ENCODE measurements at regions not wholly inside any gene's neighbourhood (a gene's known extent, or its start where the extent isn't known, plus 50 kb on each side); places are given as distances from the start of the nearest gene placed in this dataset.

DNA sequence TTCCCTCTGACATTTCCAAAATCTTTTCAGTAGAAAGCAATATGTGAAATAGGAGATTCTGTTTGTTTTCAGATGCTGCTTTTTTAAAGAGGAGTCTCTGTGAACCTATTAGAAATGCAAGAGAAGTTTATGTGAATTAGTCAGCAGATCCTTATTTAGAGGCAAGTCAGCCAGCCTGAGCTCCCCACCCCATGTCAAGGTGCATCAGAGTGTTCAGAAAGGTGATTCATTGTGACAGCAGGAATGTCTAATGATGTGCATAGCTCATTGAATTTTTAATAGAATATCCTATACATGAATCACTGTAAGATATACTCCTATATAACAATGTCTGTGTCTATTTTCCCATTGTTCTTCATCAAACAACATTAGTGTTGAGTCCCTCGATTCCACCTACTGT lies 1222.4 kb upstream of the USP15 start:
- TF ChIP-seq, protein P1, sequence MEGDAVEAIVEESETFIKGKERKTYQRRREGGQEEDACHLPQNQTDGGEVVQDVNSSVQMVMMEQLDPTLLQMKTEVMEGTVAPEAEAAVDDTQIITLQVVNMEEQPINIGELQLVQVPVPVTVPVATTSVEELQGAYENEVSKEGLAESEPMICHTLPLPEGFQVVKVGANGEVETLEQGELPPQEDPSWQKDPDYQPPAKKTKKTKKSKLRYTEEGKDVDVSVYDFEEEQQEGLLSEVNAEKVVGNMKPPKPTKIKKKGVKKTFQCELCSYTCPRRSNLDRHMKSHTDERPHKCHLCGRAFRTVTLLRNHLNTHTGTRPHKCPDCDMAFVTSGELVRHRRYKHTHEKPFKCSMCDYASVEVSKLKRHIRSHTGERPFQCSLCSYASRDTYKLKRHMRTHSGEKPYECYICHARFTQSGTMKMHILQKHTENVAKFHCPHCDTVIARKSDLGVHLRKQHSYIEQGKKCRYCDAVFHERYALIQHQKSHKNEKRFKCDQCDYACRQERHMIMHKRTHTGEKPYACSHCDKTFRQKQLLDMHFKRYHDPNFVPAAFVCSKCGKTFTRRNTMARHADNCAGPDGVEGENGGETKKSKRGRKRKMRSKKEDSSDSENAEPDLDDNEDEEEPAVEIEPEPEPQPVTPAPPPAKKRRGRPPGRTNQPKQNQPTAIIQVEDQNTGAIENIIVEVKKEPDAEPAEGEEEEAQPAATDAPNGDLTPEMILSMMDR (IDR thresholded peaks at IDR 0.05; ENCODE audit: control extremely low read depth in 1 of 3, insufficient read depth in 1 of 3, low read depth in 1 of 3, low read length in 3 of 3): no peak
- TF ChIP-seq SP1 (IDR thresholded peaks at IDR 0.05; ENCODE audit: low read depth, low read length) (no peak), NANOG (IDR thresholded peaks at IDR 0.05; ENCODE audit: insufficient read depth, low read depth, low read length, poor library complexity, severe bottlenecking) (no peak), POLR2A (IDR thresholded peaks at IDR 0.05; ENCODE audit: control extremely low read depth in 1 of 2, low read depth in 2 of 2, low read length in 2 of 2) (no peak), RXRA (IDR thresholded peaks at IDR 0.05; ENCODE audit: insufficient read depth, low read depth, low read length) (no peak), FOSL1 (IDR thresholded peaks at IDR 0.05; ENCODE audit: insufficient read depth, low read depth, low read length) (no peak), EP300 (IDR thresholded peaks at IDR 0.05; ENCODE audit: borderline replicate concordance in 1 of 2, low read depth in 2 of 2, low read length in 2 of 2) (no peak), EGR1 (IDR thresholded peaks at IDR 0.05; ENCODE audit: borderline replicate concordance, low read depth, low read length) (no peak), SRF (IDR thresholded peaks at IDR 0.05; ENCODE audit: low read depth, low read length) (no peak)
- TF ChIP-seq, protein P2, sequence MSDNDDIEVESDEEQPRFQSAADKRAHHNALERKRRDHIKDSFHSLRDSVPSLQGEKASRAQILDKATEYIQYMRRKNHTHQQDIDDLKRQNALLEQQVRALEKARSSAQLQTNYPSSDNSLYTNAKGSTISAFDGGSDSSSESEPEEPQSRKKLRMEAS (IDR thresholded peaks at IDR 0.05): no peak
